Stimulated activated CD8-positive, alpha-beta memory T cell treated with anti-CD3 and anti-CD28 coated beads, Interleukin-7, amount 100 ng/mL, for 48 hours (primary cell): ENCODE measurements at regions not wholly inside any gene's neighbourhood (a gene's known extent, or its start where the extent isn't known, plus 50 kb on each side); places are given as distances from the start of the nearest gene placed in this dataset.

ENCODE experiments used
- DNase-seq, 2 donors: peaks; one replicate each; pipeline ENCODE4 v3.0.0-alpha.2; 2020; ENCODE audit warnings: low read depth in 1 of 2; ENCODE audit errors: extremely low read depth in 1 of 2

DNA sequence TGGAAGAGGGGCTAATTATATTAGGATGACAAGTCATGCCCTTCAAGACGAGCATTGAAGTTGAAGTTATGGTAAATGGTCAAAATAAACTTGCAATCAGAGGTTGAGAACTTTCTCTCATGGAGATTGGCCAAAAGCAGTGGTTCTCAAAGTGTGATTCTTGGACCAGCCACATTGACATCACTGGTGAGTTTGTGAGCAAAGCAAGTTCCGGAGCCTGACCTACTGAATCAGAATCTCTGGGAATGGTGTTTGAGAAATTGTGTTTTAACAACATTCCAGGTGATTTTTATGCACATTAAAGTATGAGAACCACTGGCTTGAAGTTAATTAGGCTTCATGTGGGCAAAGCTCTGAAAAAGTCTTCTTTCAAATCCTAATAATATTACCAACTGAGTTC lies 403.5 kb downstream of the ZSWIM6 start:
- no peak for DNase-seq

DNA sequence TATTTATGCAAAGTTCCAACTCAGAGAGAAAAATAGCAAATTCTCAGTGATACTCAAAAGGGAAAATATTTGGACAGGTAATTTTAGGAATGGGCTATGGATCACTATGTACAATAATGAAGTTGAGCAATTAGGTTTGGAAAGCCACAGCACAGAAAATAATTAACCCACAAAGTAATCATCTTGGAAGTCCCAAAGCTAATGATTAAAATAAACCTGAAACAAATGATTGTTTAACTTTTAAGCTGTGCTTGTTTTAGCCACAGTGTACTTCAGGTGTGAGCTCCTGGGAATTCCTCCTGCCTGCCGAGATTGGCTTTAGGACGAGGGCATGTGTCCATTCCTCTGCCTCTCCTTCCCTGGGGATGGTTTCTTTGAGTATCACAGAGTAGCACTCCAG lies 403.9 kb downstream of the ZSWIM6 start:
- no peak for DNase-seq

DNA sequence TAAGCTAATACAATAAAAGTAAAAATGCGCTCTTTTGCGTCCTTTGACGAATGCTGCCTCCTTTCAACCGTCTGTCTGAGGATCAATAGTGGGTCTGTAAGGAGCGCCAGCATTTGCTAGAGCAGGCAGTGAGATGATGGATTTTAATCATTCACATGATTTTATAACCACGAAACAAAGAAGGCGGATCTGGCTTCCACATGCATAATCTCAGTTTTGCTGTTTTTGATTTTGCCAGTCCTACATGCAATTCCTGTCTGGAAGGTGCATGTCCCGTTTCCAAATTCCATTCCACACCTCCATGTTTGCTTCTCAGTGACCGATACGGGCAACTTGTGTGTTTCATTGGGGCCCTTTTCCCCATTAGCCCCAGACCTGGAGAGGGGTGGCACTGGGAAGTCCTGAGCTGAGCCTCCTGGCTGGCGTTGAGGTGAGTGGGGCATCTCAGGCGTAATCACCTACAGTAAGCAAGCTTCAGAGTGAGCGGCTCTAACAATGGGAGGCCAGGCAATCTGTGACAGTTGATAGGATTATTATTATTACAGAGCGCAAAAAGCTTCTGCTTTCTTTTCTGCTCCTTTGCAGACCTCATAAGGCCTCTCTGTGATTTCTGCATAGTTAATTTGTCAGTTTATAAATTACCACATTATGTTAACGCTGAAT lies 405.4 kb downstream of the ZSWIM6 start:
- DNase-seq, result no peak

DNA sequence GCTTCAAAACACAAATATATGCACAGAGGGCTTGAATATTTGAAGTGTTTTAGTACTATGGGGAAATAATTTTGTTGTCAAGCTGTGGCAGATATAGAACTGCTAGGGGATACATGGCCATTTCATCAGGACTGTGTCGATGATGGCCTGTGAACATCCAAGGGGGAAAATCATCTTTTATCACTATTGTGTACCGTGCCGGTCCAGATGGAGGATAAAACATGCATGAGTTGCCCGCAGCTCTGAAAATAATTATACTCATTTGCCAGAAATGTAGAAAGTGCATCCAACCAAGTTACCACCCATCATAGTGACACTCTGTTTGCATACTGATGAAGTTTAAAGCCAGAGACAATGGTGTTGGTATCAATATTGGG lies 405.9 kb downstream of the ZSWIM6 start:
- DNase-seq, result no peak

DNA sequence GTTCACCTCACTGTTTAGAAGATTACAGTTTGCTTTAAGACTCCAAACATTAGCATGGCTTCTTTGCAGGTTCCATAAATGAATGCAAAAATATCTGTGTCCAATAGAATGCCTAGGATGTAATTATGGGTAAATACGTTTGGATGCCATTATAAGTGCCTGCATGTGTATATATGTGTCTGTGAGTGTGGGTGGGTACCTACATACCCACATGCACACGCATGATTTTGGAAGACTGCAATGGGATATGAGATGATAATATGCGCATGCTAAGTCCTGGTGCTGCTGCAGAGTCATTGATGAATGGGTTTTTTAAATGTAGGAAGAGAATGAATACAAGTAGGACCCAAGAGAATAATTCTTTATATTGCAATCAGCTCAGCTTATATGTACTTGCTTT lies 406.4 kb downstream of the ZSWIM6 start:
- DNase-seq, result no peak

DNA sequence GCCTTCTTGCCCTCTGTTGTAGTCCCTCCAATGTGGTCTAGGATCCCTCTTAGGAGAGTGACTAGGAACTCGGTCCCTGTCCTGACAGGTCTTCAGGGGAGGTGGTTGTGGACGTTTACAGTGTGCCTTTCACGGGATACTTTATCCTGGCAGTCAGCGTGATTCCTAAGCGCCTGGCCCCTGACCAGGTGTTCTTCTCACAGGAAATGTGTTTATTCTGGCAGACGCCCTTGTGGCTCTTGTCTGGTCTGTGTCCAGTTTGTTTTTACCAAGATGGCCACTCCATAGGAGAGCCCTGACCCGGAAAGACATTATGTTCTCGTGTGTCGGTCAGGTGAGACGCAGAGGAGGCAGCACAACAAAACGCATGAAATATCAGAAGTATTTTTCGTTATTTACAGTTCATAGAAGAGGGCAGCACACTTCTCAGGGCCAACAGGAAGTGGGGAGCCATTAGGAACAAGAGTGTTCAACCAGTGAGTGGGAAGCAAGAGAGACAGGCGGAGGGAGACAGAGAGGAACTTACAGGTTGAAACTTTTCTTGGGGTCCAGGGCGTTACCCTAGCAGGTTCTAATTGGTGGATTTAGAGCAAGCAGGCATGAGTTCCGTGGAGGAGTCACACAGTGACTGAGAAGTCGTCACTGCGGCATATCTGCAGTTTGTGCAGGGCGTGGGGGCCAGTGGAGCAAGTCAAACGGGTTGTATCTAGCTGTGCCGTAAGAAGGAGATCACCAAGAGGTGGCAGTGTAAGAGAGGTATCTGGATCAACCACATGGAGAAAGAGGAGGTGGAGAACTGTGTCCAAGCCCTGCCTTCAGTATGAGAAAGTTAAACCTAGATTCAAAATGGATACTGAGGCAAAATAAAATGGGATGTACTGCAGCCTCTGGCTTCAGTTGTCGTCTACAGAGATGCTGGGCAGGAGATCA lies 412.9 kb downstream of the ZSWIM6 start:
- DNase-seq, result no peak

DNA sequence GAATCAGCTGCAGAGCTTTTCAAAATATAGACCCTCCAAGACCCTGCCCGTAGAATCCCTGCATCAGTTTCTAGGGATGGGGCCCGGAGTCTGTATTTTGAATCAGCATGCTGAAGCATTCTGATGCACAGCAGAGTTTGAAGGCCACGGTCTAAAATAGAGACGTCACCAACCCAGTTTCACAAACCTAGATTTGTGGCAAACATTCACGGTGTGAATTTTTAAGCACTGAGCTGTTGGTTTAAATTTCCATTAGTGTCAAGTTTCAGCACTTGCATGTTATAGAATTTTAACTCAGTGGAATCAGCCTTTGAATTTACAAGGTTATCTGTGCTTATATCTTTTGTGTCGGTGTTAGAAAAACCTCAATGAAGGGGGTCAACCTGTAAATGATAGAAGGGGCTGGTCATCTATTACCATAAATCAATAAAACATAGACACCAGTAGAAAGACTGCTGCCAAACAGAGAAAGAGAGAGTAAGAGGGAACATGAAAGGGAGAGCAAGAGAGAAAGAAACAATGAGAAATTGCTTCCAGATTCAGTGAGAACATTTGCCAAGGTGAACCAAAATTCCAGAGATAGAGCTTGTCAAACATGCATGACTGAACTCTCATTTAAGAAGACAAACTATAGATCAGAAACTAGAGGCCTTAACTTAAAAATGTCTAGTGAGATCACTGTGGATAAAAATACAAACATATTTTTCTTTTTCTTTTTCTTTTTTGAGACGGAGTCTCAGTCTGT lies 414.9 kb downstream of the ZSWIM6 start:
- DNase-seq, result no peak

DNA sequence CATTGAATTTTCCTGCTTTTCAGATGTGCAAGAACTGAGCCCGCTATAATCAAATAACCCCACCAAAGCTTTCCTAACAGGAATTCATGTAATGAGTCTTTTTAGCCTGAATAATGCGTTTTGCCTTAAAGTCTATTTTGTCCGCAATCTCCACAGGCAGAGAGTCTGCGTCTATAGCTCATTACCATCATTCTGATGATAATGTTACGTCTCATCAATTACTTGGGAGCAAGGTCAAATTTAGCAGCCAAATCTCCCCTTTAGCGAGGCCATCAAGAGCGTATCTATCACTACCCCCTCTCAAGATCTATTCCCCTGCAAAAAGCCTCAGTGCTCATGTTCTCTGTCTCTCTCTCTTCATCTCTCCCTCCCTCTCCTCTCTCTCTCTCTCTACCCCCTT lies 416.1 kb downstream of the ZSWIM6 start:
- DNase-seq, result no peak

DNA sequence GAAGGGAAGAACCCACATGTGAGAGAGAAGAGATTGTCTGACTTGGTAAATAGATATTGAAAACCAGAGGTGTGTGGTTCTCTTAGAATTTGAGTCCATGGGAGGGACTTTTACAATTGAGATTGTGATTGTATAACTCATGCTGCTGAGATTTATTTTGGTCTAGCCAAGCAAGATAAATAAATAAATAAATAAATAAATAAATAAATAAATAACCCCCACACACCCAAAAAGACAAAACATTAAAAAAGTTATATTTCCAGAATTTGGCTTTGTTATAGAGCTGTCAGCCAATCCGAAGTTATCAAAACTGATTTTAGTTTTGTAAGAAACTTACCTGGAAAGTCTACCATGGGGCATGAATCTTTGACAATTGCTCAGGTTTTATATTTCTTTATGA lies 416.6 kb downstream of the ZSWIM6 start:
- no peak for DNase-seq

DNA sequence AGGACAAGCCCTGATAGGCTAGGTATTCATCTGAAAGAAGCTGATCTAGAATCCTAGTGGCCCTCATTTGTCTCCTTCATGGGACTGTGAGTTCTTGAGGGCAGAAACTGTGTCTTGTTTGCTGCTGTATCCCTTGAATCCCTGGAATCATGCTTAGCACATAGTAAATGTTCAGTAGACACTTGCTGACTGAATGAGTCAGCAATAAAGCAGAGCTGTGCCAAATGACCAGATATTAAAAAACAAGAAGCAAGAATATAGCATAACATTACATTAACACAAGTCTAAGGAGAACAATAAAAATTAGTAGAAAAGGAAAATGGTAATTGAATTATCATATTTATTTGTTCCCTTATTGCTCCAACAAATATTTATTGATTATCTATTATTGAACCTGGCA lies 420.5 kb downstream of the ZSWIM6 start:
- no peak for DNase-seq

DNA sequence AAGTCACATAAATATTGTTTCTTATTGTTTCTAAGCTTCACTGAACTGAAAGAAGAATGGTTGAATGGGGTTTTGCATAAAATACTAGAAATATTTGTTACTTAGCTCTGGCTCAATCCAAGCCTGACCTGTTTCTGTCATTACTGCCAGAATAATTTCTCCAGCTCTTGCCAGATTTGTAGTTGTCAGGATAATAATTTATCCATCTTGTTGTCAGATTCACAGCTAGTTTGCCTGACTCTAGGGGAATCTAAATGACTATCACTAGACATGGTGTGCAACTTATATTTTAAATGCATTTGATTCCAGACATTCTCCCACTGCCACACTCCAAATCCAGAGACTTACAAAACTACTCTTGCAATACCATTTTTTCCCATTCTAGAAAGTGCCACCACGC lies 422.7 kb downstream of the ZSWIM6 start:
- DNase-seq, result no peak

DNA sequence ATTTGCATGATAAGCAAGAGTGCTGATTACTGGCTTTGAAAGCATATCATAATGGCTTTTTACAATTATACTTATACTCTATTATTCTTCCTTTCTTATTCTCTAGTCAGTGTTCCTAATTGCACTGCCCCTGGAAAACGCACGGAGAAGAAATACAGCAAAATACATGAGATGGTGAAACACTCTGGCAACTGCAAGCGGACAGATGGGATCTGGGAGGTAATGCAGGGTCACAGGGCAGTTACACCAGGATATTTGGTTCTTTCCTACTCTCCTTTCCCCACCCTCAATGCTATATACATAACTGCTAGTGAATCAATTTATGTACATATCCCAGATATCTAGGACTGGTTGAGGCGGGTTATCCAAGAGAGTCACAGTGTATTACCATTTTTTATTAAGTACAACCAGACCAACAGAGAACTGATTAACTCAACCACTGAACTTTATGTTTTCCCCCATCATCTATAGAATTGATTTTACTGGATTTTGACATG lies 423.7 kb downstream of the ZSWIM6 start:
- no peak for DNase-seq

DNA sequence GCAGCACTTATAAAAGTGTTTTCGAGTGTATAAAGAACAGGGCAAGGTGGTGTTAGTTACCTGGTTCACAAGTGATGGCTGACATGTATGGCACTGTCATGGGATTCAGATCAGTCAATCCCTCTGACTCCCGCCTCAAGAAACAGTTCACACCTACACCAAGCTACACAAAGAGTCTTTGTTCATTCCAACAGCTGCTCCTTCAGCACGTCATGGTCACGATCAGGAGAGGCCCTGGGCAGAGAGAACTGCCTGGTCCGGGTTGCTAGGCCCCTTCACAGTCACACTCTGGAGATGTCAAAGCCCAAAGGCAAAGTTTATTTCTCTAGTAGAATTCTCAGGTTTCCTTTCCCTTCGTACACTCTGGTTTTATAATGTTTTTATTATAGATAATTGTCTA lies 426.7 kb downstream of the ZSWIM6 start:
- DNase-seq, result no peak

DNA sequence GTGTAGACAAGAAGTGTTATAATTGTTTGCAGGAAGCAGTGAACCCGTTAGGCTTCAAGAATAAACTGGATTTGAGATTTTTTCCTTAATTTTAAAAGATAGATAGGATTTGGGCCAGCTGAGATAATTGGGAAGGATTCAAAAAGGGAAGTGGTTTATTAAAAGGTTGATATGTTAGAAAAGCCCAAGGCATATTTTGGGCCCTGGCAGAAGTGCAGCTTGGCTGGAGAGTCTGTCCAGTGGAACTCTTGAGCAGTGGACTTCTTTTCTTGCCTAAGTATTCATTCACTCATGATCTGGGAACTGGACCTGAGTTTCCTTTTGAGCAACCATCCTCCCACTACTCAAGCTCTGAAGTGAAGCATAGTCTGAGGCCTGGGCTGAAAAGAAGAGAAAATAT lies 433.4 kb downstream of the ZSWIM6 start:
- DNase-seq, result no peak

DNA sequence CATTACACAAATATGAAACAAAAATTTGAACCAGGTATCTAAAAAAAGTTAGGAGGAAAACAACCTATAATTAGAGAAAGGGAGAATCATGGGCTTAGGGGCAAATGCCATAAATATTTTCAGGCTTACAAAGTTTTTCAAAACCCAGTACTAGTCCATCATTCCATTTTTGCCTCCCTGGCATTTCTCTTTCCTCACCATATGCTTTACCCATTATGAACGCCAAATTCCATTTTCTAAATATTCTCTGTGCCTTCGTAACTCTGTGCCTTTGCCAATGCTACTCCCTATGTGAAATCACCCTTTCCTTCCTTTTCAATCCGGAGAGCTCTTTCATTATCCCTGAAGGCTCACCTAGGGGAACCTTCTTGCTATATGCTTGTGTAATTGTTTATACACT lies 434.1 kb downstream of the ZSWIM6 start:
- no peak for DNase-seq

DNA sequence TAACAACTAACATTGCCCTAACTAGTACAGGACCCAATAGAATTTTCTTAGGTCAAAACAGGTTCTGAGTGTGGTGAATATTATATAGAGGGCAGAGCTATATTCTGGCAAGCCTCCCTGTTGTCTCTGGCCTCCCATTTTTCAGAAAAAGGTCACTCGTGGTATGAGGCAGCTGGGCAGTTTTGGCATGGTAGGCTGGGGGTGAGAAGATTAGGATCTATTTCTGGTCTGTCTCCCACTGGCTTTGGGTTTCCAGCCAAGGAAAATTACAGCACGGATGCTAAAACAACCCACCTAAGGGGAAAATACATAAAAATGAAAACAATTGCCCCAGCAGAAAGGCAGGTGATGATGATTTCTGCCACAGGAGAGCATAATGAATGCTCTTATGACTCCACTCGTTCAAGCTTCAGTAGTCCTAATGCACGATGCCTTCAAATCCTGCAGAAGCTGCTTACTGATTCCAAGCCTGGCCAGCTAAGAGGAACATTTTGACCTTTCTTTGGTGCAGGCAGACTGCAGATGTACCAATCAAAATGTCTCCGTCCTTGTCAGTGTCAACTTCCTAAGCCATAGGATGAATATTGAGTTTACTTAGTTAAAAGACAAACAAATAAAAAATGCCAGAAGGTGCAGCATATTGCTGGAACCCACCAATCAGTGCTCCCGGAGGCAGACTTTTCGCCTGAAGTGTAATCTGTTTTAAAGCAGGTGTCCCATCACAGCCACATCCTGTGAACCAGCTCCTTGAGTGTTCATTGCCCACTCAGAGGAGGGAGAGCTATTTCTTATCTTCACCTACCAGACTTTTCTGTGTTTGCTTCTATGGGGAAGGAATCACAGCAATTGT lies 435.4 kb downstream of the ZSWIM6 start:
- DNase-seq, result no peak

DNA sequence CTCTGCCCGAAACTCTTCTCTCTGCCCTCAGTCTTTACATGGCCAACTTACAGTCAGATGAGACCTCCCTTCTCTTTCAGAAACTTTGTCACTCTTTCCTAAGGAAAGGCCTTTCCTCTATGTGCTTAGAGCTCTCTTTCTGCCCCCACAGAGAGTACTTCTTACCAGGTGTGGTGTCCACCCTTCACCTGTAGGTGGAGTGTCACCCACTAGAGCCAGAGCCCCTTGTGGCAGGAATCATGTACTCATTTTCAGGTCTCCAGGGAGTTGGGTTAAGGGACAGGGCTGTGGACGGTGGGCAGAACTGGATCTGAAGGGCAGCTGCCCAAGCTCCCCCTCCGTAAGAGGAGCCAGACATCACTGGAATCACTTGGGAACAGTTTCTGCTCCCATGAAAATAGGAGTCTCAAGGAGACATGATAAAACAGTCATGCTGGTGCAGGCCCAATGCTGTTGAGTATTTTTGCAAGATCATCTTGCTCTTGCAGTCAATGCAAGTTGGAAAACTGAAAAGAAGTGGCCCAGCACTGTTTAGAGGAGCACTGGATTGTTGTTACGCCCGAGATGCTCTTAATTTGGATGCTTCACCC lies 436.7 kb downstream of the ZSWIM6 start:
- DNase-seq, result no peak

DNA sequence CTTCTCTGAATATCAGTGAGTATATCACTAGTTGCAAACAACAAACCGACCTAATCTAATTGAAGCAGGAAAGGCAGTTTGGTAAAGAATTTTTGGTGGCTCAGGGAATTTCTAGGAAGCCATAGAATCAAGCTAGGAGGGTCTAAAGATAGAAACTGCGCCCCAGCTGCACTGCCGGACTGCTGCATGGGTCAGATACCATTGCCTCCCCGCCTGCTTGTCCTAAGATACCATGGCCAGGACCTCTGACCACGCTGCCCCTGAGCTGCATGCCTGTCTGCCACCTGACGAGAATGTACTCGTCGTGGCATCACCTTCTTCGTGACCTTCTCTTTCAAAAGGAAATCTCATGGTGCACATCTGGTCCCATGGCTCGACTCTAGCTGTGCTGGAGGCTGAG lies 439.0 kb downstream of the ZSWIM6 start:
- no peak for DNase-seq

DNA sequence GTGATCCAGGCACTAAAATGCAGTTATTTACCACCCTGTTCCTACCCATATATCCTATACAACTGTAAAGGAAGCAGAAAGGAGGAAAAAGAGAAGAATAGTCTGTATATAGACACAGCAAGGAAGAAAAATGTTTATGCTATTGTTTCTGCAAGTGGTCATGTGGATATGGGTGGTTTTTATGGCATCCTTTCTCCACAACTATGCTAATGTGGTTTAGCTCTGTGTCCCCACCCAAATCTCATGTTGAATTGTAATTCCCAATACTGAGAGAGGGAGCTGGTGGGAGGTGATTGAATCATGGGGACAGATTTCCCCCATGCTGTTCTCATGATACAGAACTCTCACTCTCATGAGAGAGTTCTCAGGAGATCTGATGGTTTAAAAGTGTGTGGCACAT lies 439.8 kb downstream of the ZSWIM6 start:
- no peak for DNase-seq

DNA sequence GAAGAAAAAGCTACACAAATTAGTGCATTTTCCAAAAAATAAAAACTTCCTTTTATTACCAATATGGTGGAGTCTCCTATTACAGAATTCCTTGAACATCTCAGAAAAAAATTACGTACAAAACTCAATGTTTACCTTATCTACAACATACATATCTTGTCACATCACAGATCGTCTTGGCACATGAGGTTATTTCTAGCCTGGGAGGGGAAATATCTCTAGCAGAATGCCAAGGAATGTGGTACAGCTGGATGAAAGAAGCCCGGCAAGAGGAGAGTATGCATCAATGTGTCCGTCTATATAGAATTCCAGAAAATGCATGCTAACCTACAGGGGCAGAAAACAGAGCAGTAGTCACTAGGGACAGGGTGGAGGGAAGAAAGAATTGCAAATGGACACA lies 443.8 kb downstream of the ZSWIM6 start:
- no peak for DNase-seq
